MCF 10A (cell line): ENCODE measurements at regions not wholly inside any gene's neighbourhood (a gene's known extent, or its start where the extent isn't known, plus 50 kb on each side); places are given as distances from the start of the nearest gene placed in this dataset.

Experiments
- BruUV-seq: library from RNA; stranded (reverse); fragments of 400-500 nt; replicated peaks from 2 replicates; lab custom pipeline; 2021; lab: Mats Ljungman, UMichigan
- CTCF ChIA-PET: fragments of 300-600 bp; sonication (Branson Sonifier 250); formaldehyde crosslinking; extraction: SDS; loops from one replicate; lab custom pipeline; 2021; ENCODE audit warnings: antibody characterized with exemption, inconsistent platforms; lab: Yijun Ruan, JAX
- POLR2A ChIA-PET: fragments of 300-600, 350-650 bp; sonication (Branson Sonifier 250); formaldehyde crosslinking; extraction: SDS; loops from one replicate; lab custom pipeline; 2020; ENCODE audit warnings: antibody characterized with exemption, inconsistent platforms; lab: Yijun Ruan, JAX
- DNase-seq: peaks from one replicate; pipeline ENCODE4 v3.0.0-alpha.2; 2018; ENCODE audit not compliant: unreplicated experiment
- H3K27ac Mint-ChIP-seq: one replicate; pipeline ENCODE4 v1.8.0; 2022; ENCODE audit warnings: mild to moderate bottlenecking, low read depth, mixed read lengths; ENCODE audit not compliant: unreplicated experiment
- H3K27me3 Mint-ChIP-seq: one replicate; pipeline ENCODE4 v1.8.0; 2022; ENCODE audit warnings: mixed read lengths; ENCODE audit not compliant: insufficient read depth, unreplicated experiment
- H3K36me3 Mint-ChIP-seq: one replicate; pipeline ENCODE4 v1.8.0; 2022; ENCODE audit warnings: mild to moderate bottlenecking, moderate library complexity, mixed read lengths; ENCODE audit not compliant: insufficient read depth, unreplicated experiment
- H3K4me1 Mint-ChIP-seq: one replicate; pipeline ENCODE4 v1.8.0; 2022; ENCODE audit warnings: mixed read lengths; ENCODE audit not compliant: insufficient read depth, unreplicated experiment
- H3K4me3 Mint-ChIP-seq: one replicate; pipeline ENCODE4 v1.8.0; 2022; ENCODE audit warnings: mild to moderate bottlenecking, moderate library complexity, mixed read lengths; ENCODE audit not compliant: unreplicated experiment
- H3K9me3 Mint-ChIP-seq: one replicate; pipeline ENCODE4 v1.8.0; 2022; ENCODE audit warnings: mixed read lengths; ENCODE audit not compliant: unreplicated experiment
- intact Hi-C: fragments of 100-400 bp; cut with micrococcal nuclease; formaldehyde crosslinking; loops from 2 replicates; pipeline ENCODE4 v1.14.1; 2022
- TF ChIP-seq, protein P1 (sequence below): fragments of 200-600 bp; IDR thresholded peaks from one replicate; pipeline ENCODE4 v1.8.0; 2022; ENCODE audit warnings: antibody characterized with exemption, mild to moderate bottlenecking; ENCODE audit not compliant: unreplicated experiment

DNA sequence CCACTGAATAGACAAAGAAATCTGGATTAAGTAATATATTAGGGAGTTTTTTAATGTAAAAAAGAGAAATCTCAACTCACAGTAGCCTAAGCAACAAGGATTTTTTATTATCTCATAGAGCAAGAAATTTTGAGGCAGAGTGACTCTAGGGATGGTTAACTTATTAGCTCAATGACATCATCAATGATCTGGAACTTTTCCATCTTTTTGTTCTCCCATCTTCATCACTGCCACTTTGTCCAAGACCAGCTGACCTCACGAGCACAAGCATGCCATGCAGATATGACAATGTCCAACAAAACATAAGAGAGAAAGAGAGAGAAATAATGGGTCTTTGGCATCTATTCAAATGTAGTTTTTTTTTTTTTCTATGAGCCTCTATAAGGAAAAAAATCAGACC, 211.8 kb upstream of the RND3 start:
- H3K9me3 Mint-ChIP-seq: peaks cover 7% of the 10 kb centered on the region
- CTCF ChIA-PET: interaction anchor here (0.6 kb wide), 1 partner anchor 38 kb away, joined by 6 read pairs; no protein-coding TSS in a partner anchor
- peaks cover 9% of the 10 kb centered on the region for H3K4me1 Mint-ChIP-seq
- TF ChIP-seq, protein P1, sequence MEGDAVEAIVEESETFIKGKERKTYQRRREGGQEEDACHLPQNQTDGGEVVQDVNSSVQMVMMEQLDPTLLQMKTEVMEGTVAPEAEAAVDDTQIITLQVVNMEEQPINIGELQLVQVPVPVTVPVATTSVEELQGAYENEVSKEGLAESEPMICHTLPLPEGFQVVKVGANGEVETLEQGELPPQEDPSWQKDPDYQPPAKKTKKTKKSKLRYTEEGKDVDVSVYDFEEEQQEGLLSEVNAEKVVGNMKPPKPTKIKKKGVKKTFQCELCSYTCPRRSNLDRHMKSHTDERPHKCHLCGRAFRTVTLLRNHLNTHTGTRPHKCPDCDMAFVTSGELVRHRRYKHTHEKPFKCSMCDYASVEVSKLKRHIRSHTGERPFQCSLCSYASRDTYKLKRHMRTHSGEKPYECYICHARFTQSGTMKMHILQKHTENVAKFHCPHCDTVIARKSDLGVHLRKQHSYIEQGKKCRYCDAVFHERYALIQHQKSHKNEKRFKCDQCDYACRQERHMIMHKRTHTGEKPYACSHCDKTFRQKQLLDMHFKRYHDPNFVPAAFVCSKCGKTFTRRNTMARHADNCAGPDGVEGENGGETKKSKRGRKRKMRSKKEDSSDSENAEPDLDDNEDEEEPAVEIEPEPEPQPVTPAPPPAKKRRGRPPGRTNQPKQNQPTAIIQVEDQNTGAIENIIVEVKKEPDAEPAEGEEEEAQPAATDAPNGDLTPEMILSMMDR: no peak
- intact Hi-C loops: no loop called here
- POLR2A ChIA-PET: no interaction called here
- DNase-seq: no peak
- no TSS peak for BruUV-seq
- H3K4me3 Mint-ChIP-seq: no peak overlapping the region
- no peaks in the 10 kb centered on the region for H3K36me3 Mint-ChIP-seq
- H3K27me3 Mint-ChIP-seq: no peaks in the 10 kb centered on the region
- H3K27ac Mint-ChIP-seq: no peak overlapping the region

DNA sequence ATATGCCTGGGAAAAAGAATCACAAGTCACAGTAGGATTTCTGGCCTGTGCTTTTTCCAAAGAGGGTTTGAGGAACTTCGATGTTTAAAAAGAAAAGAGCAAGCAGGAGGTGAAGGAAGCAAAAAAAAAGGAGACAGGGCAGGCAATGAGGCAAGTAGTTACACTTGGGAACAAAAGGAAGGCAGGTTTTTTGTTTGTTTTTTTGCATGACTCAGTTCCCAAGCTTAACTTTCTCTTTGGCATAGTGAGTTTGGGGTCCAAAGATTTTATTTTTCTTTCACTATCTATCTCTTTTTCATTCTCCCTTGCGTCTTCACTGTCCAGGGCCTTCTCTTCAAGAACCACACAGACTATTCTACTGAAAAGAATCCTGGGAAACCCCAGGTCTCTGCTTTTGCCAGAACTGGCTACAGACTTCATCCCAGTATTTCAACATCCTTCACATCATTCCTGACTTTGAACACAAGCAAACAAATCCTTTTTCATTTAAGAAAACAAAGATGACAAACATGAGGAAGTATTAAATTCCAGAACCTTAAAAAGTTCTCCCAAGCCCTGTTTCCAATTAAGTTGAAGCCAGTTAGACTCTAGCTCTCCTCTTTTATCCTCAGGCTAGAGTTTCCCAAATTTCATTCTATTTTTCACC, 210.7 kb upstream of the RND3 start:
- CTCF ChIA-PET: no interaction called here
- peaks cover 7% of the 10 kb centered on the region for H3K9me3 Mint-ChIP-seq
- peaks cover 9% of the 10 kb centered on the region for H3K4me1 Mint-ChIP-seq
- H3K36me3 Mint-ChIP-seq: no peaks in the 10 kb centered on the region
- POLR2A ChIA-PET: no interaction called here
- TF ChIP-seq, protein P1: no peak
- intact Hi-C loops: loop anchor here (1.0 kb wide), 1 partner anchor 8 kb away; no protein-coding TSS in a partner anchor
- BruUV-seq: no TSS peak
- H3K4me3 Mint-ChIP-seq: no peak overlapping the region
- H3K27me3 Mint-ChIP-seq: no peaks in the 10 kb centered on the region
- DNase-seq: peak; percentile 7
- H3K27ac Mint-ChIP-seq: peak overlapping the region; percentile 57

DNA sequence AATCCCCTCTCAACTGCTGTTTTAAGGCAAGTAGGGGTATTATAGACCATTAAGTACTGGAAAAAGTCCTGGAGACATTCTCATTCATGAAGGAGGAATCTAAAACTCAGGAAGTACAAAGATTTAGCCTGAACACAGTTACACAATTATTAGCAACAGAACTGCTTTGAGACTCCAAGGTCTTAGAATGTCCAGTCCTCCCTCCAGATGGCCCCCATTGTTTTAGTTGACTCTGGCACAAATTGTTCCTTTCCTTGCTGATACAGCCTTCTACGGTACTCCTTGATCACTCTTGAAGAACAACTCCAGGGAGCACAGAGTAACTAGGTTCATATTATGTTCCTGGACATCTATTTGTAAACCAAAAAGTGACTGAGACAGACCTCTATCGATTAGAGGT, 210.1 kb upstream of the RND3 start:
- TF ChIP-seq, protein P1: no peak
- peaks cover 9% of the 10 kb centered on the region for H3K4me1 Mint-ChIP-seq
- POLR2A ChIA-PET: interaction anchor here (0.7 kb wide), 1 partner anchor 77 kb away, joined by 3 read pairs; no protein-coding TSS in a partner anchor
- H3K36me3 Mint-ChIP-seq: no peaks in the 10 kb centered on the region
- H3K9me3 Mint-ChIP-seq: peaks cover 7% of the 10 kb centered on the region
- H3K27me3 Mint-ChIP-seq: no peaks in the 10 kb centered on the region
- intact Hi-C loops: no loop called here
- no peak for DNase-seq
- no TSS peak for BruUV-seq
- H3K4me3 Mint-ChIP-seq: no peak overlapping the region
- CTCF ChIA-PET: no interaction called here
- peak overlapping the region; percentile 57 for H3K27ac Mint-ChIP-seq

DNA sequence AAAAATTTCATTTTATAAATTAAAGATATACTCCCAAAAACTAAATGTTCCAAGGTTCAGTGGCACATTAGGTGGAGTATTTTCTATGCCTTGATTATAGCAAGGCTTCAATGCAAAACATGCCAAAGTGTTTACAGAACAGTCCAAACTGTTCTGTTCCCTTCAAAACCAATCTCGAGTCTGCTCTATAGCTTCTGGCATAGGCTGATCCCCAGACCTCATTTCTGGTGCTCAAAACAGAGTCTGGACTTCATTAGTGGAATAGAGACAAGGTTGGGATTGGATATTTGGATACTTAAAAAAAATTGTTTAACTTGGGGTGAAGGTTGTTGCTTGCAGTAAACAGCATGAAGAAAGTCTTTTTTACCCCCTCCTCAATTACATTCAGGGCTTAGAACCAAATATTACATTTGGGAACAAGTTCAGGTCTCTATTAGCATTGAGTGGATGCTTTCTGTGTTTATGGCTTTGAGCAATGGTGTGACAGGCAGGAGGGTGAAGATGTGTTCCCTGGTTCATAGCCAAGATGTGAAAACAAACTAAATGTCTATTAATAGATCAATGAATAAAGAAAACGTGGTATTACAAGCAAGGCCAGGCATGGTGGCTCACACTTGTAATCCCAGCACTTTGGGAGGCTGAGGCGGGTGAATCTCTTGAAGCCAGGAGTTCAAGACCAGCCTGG, 208.1 kb upstream of the RND3 start:
- ChIA-PET CTCF (no interaction called here), POLR2A (no interaction called here)
- no peak overlapping the region for H3K27ac Mint-ChIP-seq
- no peaks in the 10 kb centered on the region for H3K36me3 Mint-ChIP-seq
- peaks cover 9% of the 10 kb centered on the region for H3K4me1 Mint-ChIP-seq
- no peak for DNase-seq
- TF ChIP-seq, protein P1: no peak
- peaks cover 7% of the 10 kb centered on the region for H3K9me3 Mint-ChIP-seq
- no peak overlapping the region for H3K4me3 Mint-ChIP-seq
- intact Hi-C loops: no loop called here
- no TSS peak for BruUV-seq
- H3K27me3 Mint-ChIP-seq: no peaks in the 10 kb centered on the region
